Liver (tissue), 7 donors: ENCODE measurements at regions not wholly inside any gene's neighbourhood (a gene's known extent, or its start where the extent isn't known, plus 50 kb on each side); places are given as distances from the start of the nearest gene placed in this dataset.

ENCODE experiments used
- DNase-seq: peaks from one replicate; pipeline ENCODE4 v3.0.0-alpha.2; 2017; ENCODE audit warnings: low spot score
- H3K27ac ChIP-seq, 2 donors: one replicate each; pipeline ENCODE4 v1.7.0; 2013; ENCODE audit warnings: inconsistent platforms in 2 of 2, low read length in 2 of 2, control low read depth in 1 of 2, low read depth in 1 of 2, mild to moderate bottlenecking in 1 of 2
- H3K27me3 ChIP-seq, 4 donors: one replicate each; pipeline versions ENCODE4 v1.6.1 to v1.7.0; 2013; ENCODE audit warnings: low read length in 3 of 4, inconsistent platforms in 1 of 4, mild to moderate bottlenecking in 1 of 4, moderate library complexity in 1 of 4; ENCODE audit not compliant: control insufficient read depth in 4 of 4, insufficient read depth in 4 of 4
- H3K36me3 ChIP-seq, 4 donors: one replicate each; pipeline versions ENCODE4 v1.6.1 to v1.7.0; 2013; ENCODE audit warnings: low read length in 3 of 4, mild to moderate bottlenecking in 3 of 4, low read depth in 1 of 4, moderate library complexity in 1 of 4; ENCODE audit not compliant: control insufficient read depth in 4 of 4, insufficient read depth in 3 of 4
- H3K4me1 ChIP-seq, 4 donors: one replicate each; pipeline versions ENCODE4 v1.6.1 to v1.7.0; 2013; ENCODE audit warnings: low read length in 3 of 4, mild to moderate bottlenecking in 3 of 4, moderate library complexity in 1 of 4; ENCODE audit not compliant: control insufficient read depth in 4 of 4, insufficient read depth in 4 of 4
- H3K4me3 ChIP-seq, 3 donors: one replicate each; pipeline versions ENCODE4 v1.6.1 to v1.7.0; 2013; ENCODE audit warnings: low read length in 3 of 3, control low read depth in 1 of 3, low read depth in 1 of 3, mild to moderate bottlenecking in 1 of 3
- H3K9ac ChIP-seq, 2 donors: one replicate each; pipeline ENCODE4 v1.7.0; 2013; ENCODE audit warnings: low read length in 2 of 2, mild to moderate bottlenecking in 2 of 2, moderate library complexity in 2 of 2, control low read depth in 1 of 2, low read depth in 1 of 2
- H3K9me3 ChIP-seq, 4 donors: one replicate each; pipeline versions ENCODE4 v1.6.1 to v1.7.0; 2013; ENCODE audit warnings: low read length in 3 of 4; ENCODE audit not compliant: control insufficient read depth in 4 of 4
- FOXA2 ChIP-seq: IDR thresholded peaks from 2 replicates; pipeline ENCODE4 v1.6.1; 2016; ENCODE audit warnings: antibody characterized with exemption
- HNF4A ChIP-seq, 2 donors: conservative IDR thresholded peaks; 2 replicates each; pipeline ENCODE4 v1.6.1; 2016; ENCODE audit warnings: antibody characterized with exemption in 2 of 2, mild to moderate bottlenecking in 2 of 2
- HNF4G ChIP-seq: IDR thresholded peaks from 2 replicates; pipeline ENCODE4 v1.6.1; 2016; ENCODE audit warnings: antibody characterized with exemption
- JUND ChIP-seq, 2 donors: IDR thresholded peaks; 2 replicates each; pipeline ENCODE4 v1.6.1; 2016; ENCODE audit warnings: antibody characterized with exemption in 2 of 2
- NR2F2 ChIP-seq: IDR thresholded peaks from 2 replicates; pipeline ENCODE4 v1.6.1; 2016; ENCODE audit warnings: antibody characterized with exemption
- RAD21 ChIP-seq, 2 donors: IDR thresholded peaks; 2 replicates each; pipeline ENCODE4 v1.6.1; 2016; ENCODE audit warnings: antibody characterized with exemption in 2 of 2, mild to moderate bottlenecking in 2 of 2
- REST ChIP-seq: IDR thresholded peaks from 2 replicates; pipeline ENCODE4 v1.6.1; 2016; ENCODE audit warnings: antibody characterized with exemption, mild to moderate bottlenecking
- RXRA ChIP-seq, 2 donors: IDR thresholded peaks; 2 replicates each; pipeline ENCODE4 v1.6.1; 2017 to 2018; ENCODE audit warnings: antibody characterized with exemption in 2 of 2, mild to moderate bottlenecking in 1 of 2
- SP1 ChIP-seq: IDR thresholded peaks from 2 replicates; pipeline ENCODE4 v1.6.1; 2018; ENCODE audit warnings: antibody characterized with exemption, mild to moderate bottlenecking
- TAF1 ChIP-seq: conservative IDR thresholded peaks from 2 replicates; pipeline ENCODE4 v1.6.1; 2016; ENCODE audit warnings: antibody characterized with exemption, mild to moderate bottlenecking
- YY1 ChIP-seq: IDR thresholded peaks from 2 replicates; pipeline ENCODE4 v1.6.1; 2016; ENCODE audit warnings: antibody characterized with exemption, mild to moderate bottlenecking
- WGBS: extraction: QIAGEN DNeasy Blood & Tissue Kit; methylation state at CpG from one replicate; pipeline ENCODE4 v1.1.7; 2013; 5-methylcytosine and 5-hydroxymethylcytosine counted together
- TF ChIP-seq, protein P1 (sequence below): IDR thresholded peaks from 2 replicates; pipeline ENCODE4 v1.6.1; 2016; ENCODE audit warnings: antibody characterized with exemption
- TF ChIP-seq, protein P2 (sequence below): IDR thresholded peaks from 2 replicates; pipeline ENCODE4 v1.6.1; 2016; ENCODE audit warnings: antibody characterized with exemption
- donor health status: healthy.
- donor health status: healthy.
- donor health status: healthy.
- donor health status: healthy.

DNA sequence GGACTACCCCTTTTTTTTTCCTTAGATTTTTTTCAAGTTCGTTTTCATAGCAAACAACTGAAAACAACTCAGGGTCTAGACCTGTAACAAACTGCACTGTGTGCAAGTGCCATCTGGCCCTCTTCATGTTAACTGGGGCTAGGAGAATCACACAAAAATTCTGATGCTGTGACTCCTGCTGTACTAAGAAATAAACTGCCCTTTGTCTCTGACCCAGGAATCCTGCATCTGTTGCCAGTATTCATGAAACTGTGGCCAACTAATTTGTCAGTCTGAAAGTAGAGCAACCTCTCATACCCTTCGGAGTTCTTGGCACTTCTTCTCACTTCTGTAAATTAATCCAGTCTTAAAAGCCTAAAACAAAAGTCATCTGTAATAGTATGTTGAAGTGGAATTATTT, 218.4 kb upstream of the PCDH15 start:
- H3K36me3 ChIP-seq = no peaks in the 10 kb centered on the region
- H3K4me1 ChIP-seq = no peaks in the 10 kb centered on the region
- no peaks in the 10 kb centered on the region for H3K27me3 ChIP-seq
- no peak for DNase-seq
- H3K4me3 ChIP-seq = no peak overlapping the region
- H3K27ac ChIP-seq = no peak overlapping the region
- TF ChIP-seq SP1 = no peak
- TF ChIP-seq JUND (IDR thresholded peaks at IDR 0.05) = no peak
- TF ChIP-seq, protein P1, sequence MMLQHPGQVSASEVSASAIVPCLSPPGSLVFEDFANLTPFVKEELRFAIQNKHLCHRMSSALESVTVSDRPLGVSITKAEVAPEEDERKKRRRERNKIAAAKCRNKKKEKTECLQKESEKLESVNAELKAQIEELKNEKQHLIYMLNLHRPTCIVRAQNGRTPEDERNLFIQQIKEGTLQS = no peak
- no peak for TF ChIP-seq NR2F2
- no peak for TF ChIP-seq HNF4G
- no peak for TF ChIP-seq HNF4A (conservative IDR thresholded peaks at IDR 0.05)
- no peak for TF ChIP-seq FOXA2
- no peak for TF ChIP-seq RAD21 (IDR thresholded peaks at IDR 0.05)
- TF ChIP-seq, protein P2, sequence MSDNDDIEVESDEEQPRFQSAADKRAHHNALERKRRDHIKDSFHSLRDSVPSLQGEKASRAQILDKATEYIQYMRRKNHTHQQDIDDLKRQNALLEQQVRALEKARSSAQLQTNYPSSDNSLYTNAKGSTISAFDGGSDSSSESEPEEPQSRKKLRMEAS = no peak
- no peak for TF ChIP-seq REST
- peaks cover 0 to 1% (median 0%) of the 10 kb centered on the region in 4 donors for H3K9me3 ChIP-seq
- 40% methylated on average over 2 of the region's 2 CpGs for WGBS
- no peak overlapping the region for H3K9ac ChIP-seq

DNA sequence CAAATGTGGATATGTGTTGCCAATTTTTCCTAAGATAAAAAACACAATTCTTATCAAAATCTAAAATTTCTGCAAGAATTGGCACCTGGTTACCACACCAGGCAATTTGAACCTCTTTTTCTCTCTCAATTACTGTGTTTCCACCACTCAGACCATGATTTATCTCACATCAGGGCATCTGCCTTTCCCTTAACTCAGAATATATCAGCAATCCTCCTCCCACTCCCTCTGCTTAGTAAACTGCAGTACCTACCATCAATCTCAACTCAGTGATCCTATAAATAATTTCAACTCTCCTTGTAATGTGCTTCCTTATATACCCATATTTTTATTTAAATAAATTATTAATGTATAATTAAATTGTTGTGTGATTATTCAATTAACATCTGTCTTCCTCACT, 212.3 kb upstream of the PCDH15 start:
- H3K4me3 ChIP-seq = no peak overlapping the region

DNA sequence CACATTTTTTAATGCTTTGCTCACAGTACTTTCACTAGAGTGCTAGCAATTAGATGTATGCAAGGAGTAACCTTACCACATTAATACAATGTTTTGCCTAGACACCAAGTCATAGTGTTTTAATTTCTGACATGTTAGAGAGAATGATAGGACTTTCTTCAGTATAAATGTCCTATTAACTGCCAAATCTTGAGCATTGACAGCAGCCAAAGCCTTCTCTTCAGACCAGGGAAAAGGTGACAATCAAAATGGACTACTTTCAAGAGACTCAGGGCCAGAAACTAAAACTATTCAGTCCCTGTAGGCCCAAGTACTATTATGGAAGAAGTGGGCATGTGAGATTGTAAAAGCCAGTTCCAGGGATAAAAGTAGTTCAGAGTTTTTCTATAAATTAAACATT, 201.4 kb upstream of the PCDH15 start:
- H3K4me3 ChIP-seq = no peak overlapping the region
- DNase-seq = no peak
- TF ChIP-seq HNF4G = no peak
- no peak for TF ChIP-seq RXRA (IDR thresholded peaks at IDR 0.05)
- TF ChIP-seq JUND (IDR thresholded peaks at IDR 0.05) = no peak
- no peak for TF ChIP-seq FOXA2
- TF ChIP-seq YY1 = no peak
- TF ChIP-seq REST = no peak
- no peak for TF ChIP-seq HNF4A (conservative IDR thresholded peaks at IDR 0.05)
- no peak for TF ChIP-seq TAF1
- TF ChIP-seq RAD21 (IDR thresholded peaks at IDR 0.05) = no peak
- TF ChIP-seq SP1 = no peak
- TF ChIP-seq NR2F2 = no peak
- TF ChIP-seq, protein P2 = no peak
- no peaks in the 10 kb centered on the region for H3K4me1 ChIP-seq
- no peak overlapping the region for H3K9ac ChIP-seq
- no peaks in the 10 kb centered on the region for H3K27me3 ChIP-seq
- H3K9me3 ChIP-seq = no peaks in the 10 kb centered on the region
- H3K36me3 ChIP-seq = no peaks in the 10 kb centered on the region
- no peak overlapping the region for H3K27ac ChIP-seq

More for the DNA sequence above, 212.3 kb upstream of the PCDH15 start:
- H3K27ac ChIP-seq = no peak overlapping the region
- TF ChIP-seq, protein P1 = no peak
- TF ChIP-seq HNF4G = no peak
- no peak for TF ChIP-seq YY1
- H3K36me3 ChIP-seq = no peaks in the 10 kb centered on the region
- H3K9ac ChIP-seq = no peak overlapping the region
- H3K27me3 ChIP-seq = no peaks in the 10 kb centered on the region
- H3K4me1 ChIP-seq = no peaks in the 10 kb centered on the region
- no peak for DNase-seq
- no peaks in the 10 kb centered on the region for H3K9me3 ChIP-seq
